Neural progenitor cell (in vitro differentiated cells): ENCODE measurements at regions not wholly inside any gene's neighbourhood (a gene's known extent, or its start where the extent isn't known, plus 50 kb on each side); places are given as distances from the start of the nearest gene placed in this dataset.

Experiments used
- EZH2 ChIP-seq: fragments of 200-600 bp; sonication (generic); IDR thresholded peaks from 2 replicates; pipeline ENCODE4 v1.6.1; 2017; ENCODE audit warnings: antibody characterized with exemption, mild to moderate bottlenecking, moderate library complexity
- EZH2phosphoT487 ChIP-seq: fragments of 200-600 bp; sonication (generic); IDR thresholded peaks from 2 replicates; pipeline ENCODE4 v1.6.1; 2017; ENCODE audit warnings: antibody characterized with exemption
- TF ChIP-seq, protein P1 (sequence below): fragments of 200-600 bp; sonication (generic); IDR thresholded peaks from 2 replicates; pipeline ENCODE4 v1.5.1; 2017; ENCODE audit warnings: antibody characterized with exemption, mild to moderate bottlenecking

DNA sequence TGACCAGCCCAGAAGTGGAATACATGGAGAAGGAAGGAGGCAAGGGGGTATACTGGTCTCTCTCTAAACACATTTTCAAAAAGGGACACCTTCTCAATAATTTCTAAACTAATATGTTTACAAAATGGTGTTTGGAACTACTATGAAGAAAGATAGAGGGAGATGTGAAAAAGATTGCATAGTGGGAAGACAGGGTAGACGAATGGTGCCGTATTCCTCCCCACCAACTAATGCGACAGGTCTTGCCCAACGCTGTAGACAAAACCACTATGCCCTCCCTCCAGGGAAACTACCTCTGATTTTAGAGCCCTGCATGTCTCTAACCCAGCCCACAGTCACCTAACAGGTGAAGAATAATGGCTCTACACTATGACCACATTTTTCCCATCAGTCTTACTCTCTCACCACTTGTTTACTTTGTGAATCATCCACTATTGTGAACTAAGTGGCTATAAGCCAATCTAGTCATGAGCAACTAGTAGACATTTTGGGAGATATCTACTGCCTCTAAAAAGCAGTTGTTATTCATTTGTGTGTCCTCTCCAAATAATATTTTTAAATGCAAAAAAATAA, 108.2 kb upstream of the UBE2E2 start:
- TF ChIP-seq EZH2 = no peak
- TF ChIP-seq, protein P1, sequence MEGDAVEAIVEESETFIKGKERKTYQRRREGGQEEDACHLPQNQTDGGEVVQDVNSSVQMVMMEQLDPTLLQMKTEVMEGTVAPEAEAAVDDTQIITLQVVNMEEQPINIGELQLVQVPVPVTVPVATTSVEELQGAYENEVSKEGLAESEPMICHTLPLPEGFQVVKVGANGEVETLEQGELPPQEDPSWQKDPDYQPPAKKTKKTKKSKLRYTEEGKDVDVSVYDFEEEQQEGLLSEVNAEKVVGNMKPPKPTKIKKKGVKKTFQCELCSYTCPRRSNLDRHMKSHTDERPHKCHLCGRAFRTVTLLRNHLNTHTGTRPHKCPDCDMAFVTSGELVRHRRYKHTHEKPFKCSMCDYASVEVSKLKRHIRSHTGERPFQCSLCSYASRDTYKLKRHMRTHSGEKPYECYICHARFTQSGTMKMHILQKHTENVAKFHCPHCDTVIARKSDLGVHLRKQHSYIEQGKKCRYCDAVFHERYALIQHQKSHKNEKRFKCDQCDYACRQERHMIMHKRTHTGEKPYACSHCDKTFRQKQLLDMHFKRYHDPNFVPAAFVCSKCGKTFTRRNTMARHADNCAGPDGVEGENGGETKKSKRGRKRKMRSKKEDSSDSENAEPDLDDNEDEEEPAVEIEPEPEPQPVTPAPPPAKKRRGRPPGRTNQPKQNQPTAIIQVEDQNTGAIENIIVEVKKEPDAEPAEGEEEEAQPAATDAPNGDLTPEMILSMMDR = no peak
- TF ChIP-seq EZH2phosphoT487 = no peak
